ENCODE measurements at regions not wholly inside any gene's neighbourhood (a gene's known extent, or its start where the extent isn't known, plus 50 kb on each side); places are given as distances from the start of the nearest gene placed in this dataset.

DNA sequence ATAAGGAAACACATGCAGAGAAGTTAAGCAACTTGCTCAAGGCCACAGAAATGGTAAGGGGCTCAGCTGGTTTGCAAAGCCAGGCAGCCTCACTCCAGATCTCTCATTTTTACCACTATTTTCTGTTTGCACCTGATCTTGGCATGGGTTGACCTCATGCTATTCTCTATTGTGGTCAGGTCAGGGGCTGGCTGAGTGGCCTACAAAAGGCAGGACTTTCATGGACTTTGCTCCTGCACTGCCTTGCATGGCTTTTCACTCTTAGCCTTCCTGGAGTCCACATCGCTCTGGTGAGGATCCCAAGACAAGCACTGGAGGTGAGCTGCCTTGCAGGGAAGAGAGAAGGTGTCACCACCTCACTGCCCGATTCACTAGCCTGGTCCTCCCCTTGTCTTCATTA, 56.8 kb upstream of the CSF3R start:
- DNase-seq = no peak

DNA sequence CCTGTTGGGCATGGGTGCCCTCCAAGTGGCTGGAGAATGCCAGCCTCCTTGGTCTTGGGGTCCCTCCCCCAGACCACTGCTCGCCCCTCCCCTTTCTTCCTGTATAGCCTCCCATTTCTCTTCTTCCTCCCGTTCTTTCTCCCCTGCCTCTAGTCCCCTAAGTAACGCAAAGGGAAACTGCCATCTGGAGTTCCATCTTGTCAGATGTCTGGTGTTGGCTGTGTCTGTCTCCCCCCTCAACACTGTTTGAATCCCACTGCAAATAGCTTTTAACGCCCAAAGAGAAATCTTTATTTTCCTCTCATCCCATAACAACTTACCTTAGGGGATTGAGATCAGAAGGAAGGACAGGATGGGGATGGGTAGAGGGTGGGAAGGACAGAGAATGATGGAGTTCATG, 55.3 kb upstream of the CSF3R start:
- DNase-seq = no peak

DNA sequence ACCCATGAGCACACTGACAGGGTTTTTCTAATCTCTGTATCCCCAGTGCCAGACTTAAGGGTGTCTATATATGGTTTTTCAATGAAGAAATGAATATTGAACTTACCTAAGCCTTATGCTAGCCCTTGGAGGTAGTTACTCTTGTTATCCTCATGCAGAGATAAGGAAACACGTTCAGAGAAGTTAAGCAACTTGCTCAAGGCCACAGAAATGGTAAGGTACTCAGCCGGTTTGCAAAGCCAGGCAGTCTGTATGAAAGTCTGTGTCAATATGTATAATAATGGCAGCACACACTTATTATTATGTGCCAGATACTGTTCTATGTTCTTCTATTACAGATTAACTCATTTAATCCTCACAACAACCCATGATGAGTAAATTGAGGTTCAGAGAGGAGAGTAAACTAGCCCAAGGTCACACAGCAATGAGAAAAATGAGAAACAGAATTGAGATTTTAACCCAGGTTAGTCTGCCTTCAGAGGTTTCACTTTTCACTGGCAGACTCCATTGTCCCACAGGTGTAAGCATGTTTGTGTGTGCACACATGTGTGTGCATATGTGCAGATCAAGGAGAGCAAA, 54.6 kb upstream of the CSF3R start:
- no peak for DNase-seq

DNA sequence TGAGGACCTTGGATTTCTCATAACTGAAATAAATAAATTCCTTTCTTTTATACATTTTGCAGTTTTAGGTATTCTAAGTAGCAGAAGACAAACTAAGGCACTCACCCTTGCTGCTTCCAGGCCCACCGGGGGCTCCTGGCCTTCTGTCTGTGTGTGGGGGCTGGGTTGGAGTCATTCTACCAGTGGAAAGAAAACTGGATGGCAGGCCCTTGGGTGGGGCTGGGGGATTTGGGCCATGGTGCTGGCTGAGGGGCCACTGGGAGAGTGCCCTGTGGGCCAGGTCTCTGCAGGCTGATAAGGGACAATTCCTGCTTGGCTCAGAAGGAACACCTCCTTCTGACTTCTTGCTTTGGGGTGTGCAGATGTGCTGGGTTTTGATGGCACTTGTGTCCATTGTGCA, 54.0 kb upstream of the CSF3R start:
- DNase-seq = no peak

DNA sequence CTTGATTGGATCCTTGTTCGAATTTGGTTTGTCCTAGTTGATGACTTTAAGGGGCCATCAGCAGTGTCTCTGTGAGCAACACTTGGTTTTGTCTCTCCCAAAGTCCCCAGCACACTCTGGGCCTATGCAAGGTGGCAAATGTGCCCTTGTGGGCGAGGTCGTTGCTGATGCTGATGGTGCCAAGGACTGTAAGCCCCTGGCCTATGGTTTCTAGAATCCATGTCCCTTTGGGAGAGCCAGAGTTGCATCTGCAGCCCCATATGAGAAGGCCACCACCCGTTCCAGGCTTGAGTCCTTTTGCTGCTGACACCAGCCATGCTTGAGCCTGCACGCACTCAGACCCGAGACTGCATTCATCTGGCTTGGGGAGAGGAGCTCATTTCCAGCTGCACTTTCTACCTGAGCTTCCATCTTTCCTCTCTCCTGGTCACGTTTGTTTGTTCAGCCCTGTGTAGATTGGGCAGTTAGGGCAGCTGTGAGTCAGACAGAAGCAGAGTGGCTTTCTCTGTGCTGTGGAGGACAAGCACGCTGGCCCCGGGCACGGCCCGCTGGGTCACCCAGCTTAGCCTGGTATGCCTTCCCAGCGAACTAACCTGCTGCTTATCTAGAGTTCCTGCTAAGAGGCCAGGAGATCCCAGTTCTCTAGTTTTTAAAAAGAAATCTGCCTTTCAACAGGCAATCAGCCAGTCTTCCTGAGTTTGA, 52.1 kb upstream of the CSF3R start:
- DNase-seq = no peak

DNA sequence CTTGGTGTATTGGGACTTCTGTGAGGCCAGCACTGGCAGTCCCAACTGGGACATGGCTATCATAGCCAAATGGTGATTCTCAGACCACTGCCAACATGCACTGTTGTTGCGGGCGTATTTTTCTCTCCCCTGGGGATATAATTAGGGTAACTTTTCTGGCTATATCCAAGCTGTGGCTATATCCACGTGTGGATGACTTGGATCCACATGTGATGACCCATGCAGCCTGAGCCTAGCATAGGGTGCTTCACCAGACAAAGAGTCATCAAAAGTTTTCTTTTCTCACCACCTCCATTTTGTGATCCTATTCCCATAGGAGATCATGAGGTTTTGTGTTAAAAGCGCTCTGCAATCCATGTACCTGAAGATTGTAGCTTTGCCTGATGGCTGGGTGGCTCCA, 51.2 kb upstream of the CSF3R start:
- DNase-seq = no peak

DNA sequence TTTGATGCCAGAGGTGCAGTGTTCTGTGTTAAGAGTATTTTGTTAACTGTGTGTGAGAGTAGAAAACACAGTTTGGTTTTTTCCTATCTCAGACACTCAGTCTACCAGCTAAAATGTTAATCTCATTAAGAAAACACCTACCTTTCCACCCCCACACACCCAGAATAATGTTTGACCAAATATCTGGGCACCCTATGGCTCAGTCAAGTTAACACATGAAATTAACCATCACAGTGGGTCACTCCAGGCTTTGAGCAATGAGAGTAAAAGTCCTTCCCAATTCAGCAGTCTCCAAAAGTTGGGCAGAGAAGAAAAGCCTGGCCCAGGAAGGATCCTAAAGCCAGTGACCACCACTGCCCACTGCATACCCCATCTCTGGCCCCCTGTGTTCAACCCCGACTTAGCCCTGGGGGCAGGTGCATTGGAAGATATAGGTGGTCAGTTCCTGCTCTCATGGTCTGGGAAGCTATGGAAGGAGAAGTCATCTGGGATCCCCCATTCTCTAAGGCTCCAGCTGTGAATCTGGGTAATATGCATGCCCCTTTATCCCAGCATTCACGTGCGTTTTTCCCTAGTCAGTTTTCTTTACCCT, 50.2 kb upstream of the CSF3R start:
- DNase-seq = no peak

Measured in fibroblast of skin of scalp (primary cell).